Heart left ventricle (tissue), 13 donors: ENCODE measurements at regions not wholly inside any gene's neighbourhood (a gene's known extent, or its start where the extent isn't known, plus 50 kb on each side); places are given as distances from the start of the nearest gene placed in this dataset.

Experiments
- POLR2A ChIP-seq, 2 donors: fragments of 450-650 bp; IDR thresholded peaks; one replicate each; pipeline ENCODE4 v1.6.1; 2017; ENCODE audit warnings: antibody characterized with exemption in 2 of 2, mild to moderate bottlenecking in 2 of 2, moderate library complexity in 2 of 2
- TF ChIP-seq, protein P1 (sequence below), 12 donors: fragments of 200-600 bp; sonication (generic) in 4 of 12; IDR thresholded peaks; one replicate each; pipeline versions ENCODE4 v1.5.0 to v1.8.0; 2018 to 2022; ENCODE audit warnings: antibody characterized with exemption in 12 of 12, mild to moderate bottlenecking in 5 of 12
- donor health status: ischemic (EF 13 %, LVEDD 7.1; RV severe dilation, severe dysfunction).
- donor health status: DM: no; HTN: yes; CAD: no.
- donor health status: DM: no; HTN: no; CAD: no.
- donor health status: ischemic (EF 25% LVEDD 6.9; RV normal size, moderate dysfunction).
- donor health status: ischemic (EF 25% LVEDD 5.7; RV mildly dilated, moderate dysfunction).
- donor health status: ischemic (EF 35%, LVEDD 5.7; RV mildly dilated, moderate dysfunction).
- donor health status: nonischemic (EF 11% LVEDD 7.7; RV severe dilation, severe dysfunction).
- donor health status: DM: yes; HTN: yes; CAD: no.
- donor health status: PGD.
- donor health status: ischemic (EF 29% LVEDD 5.4; RV normal size, mild dysfunction).
- donor health status: nonischemic (EF 23%, LVEDD 6.1; RV moderate dilation, normal function).

DNA sequence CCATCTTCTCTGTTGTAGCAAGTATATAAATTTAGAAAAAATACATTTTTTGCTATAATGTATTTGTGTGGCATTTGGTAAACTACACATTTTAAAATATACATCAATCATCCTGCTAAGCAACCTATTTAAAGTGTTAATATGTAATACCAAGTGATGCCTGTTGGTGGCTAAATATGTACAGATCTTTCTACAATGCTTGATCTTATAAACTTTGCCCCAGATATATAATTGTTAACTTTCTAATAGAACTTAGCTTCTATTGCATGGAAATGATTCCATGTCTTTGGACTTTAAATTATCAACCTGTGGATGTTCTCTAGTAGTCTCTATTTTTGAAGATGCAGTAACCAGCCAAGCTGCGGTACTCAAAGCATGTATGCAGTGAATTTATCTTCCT, 1260.4 kb upstream of the RAG2 start:
- TF ChIP-seq, protein P1, sequence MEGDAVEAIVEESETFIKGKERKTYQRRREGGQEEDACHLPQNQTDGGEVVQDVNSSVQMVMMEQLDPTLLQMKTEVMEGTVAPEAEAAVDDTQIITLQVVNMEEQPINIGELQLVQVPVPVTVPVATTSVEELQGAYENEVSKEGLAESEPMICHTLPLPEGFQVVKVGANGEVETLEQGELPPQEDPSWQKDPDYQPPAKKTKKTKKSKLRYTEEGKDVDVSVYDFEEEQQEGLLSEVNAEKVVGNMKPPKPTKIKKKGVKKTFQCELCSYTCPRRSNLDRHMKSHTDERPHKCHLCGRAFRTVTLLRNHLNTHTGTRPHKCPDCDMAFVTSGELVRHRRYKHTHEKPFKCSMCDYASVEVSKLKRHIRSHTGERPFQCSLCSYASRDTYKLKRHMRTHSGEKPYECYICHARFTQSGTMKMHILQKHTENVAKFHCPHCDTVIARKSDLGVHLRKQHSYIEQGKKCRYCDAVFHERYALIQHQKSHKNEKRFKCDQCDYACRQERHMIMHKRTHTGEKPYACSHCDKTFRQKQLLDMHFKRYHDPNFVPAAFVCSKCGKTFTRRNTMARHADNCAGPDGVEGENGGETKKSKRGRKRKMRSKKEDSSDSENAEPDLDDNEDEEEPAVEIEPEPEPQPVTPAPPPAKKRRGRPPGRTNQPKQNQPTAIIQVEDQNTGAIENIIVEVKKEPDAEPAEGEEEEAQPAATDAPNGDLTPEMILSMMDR (IDR thresholded peaks at IDR 0.05) = peak in 1 of 12 donors; percentile 18
- no peak for TF ChIP-seq POLR2A (IDR thresholded peaks at IDR 0.05)
